ENCODE measurements at regions not wholly inside any gene's neighbourhood (a gene's known extent, or its start where the extent isn't known, plus 50 kb on each side); places are given as distances from the start of the nearest gene placed in this dataset.

- H3K4me3 ChIP-seq (ENCODE audit: low read depth, poor library complexity, severe bottlenecking), result no peak overlapping the region
- DNase-seq (ENCODE audit: low spot score in 2 of 2), result no peak
- intact Hi-C loops (cut with DNase I; ENCODE audit: low total_unique reads), result no loop called here
- TF ChIP-seq CTCF (IDR thresholded peaks at IDR 0.05) (no peak), POLR2A (IDR thresholded peaks at IDR 0.05) (no peak)
These were observed 1283.0 kb upstream of the CDH2 start for GRCh38 chr18:29459972-29460371.

DNA sequence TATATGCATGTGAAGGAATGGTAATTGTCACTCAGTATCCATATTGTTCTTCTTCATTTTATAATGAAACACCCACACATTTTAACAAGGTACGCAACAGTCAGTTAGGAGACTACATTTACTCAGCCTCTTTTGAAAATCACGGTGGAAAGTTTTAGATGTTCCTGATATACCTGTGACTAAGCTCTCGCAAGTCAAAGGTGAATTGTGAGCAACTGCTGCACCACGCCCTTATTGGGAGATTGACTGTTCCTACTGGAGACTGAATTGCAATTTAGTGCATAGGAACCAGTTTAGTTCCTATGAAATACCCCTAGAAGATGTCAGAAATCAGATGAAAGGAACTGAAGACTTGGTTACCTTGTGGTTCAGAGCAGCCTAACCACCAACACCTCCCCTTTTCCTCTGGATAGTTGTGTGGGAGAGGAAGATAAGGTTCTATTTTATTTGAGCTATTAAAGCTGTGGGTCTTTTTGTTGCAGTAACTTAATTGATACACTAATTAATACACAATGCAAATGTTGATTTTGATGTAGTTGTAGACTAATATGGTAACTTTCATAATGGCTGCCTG is 1280.5 kb upstream of the CDH2 start:
- no peak for DNase-seq (ENCODE audit: low spot score in 2 of 2)
- intact Hi-C loops (cut with DNase I; ENCODE audit: low total_unique reads), result no loop called here
- H3K4me3 ChIP-seq (ENCODE audit: low read depth, poor library complexity, severe bottlenecking), result no peak overlapping the region
- WGBS, 2 donors, result 56 to 60% methylated on average over 4 of the region's 4 CpGs
- TF ChIP-seq CTCF (IDR thresholded peaks at IDR 0.05), result no peak
- TF ChIP-seq POLR2A (IDR thresholded peaks at IDR 0.05), result no peak

- intact Hi-C loops (cut with DNase I; ENCODE audit: low total_unique reads), result no loop called here
- 52 to 59% methylated on average over 3 of the region's 3 CpGs for WGBS, 2 donors
- no peak for DNase-seq (ENCODE audit: low spot score in 2 of 2)
- TF ChIP-seq CTCF (IDR thresholded peaks at IDR 0.05) (no peak), POLR2A (IDR thresholded peaks at IDR 0.05) (no peak)
- H3K4me3 ChIP-seq (ENCODE audit: low read depth, poor library complexity, severe bottlenecking), result no peak overlapping the region
These were observed 1272.5 kb upstream of the CDH2 start for GRCh38 chr18:29449424-29449823.

DNA sequence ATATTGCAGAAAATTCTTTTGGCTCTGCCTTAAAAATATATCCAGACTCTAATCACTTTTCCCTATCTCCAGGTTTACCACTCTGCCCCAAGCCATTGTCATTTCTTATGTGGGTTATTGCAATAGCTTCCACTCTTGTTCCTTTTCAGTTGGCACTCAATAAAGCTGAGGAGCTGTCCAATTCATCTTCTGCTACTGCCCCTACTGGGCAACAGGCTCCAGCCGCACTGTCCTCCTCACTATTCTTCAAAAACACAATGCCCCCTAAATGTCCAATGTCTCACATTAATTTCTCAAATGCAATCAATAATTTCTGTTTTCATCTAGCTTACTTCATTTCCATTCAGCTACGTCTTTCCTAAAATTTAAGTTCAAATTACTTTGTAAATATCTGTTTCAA is 1262.5 kb upstream of the CDH2 start:
- intact Hi-C loops (cut with DNase I; ENCODE audit: low total_unique reads), result no loop called here
- H3K4me3 ChIP-seq (ENCODE audit: low read depth, poor library complexity, severe bottlenecking), result no peak overlapping the region
- WGBS, 2 donors, result 80 to 93% methylated on average over 2 of the region's 2 CpGs

GRCh38 chr18:29436459-29436858 is 1259.5 kb upstream of the CDH2 start:
- WGBS, 2 donors, result 64 to 67% methylated on average over 2 of the region's 2 CpGs
- TF ChIP-seq CTCF (IDR thresholded peaks at IDR 0.05) (no peak), POLR2A (IDR thresholded peaks at IDR 0.05) (no peak)
- H3K4me3 ChIP-seq (ENCODE audit: low read depth, poor library complexity, severe bottlenecking), result no peak overlapping the region
- intact Hi-C loops (cut with DNase I; ENCODE audit: low total_unique reads), result no loop called here
- no peak for DNase-seq (ENCODE audit: low spot score in 2 of 2)

More for the DNA sequence above, 1262.5 kb upstream of the CDH2 start:
- TF ChIP-seq POLR2A (IDR thresholded peaks at IDR 0.05), result no peak
- no peak for TF ChIP-seq CTCF (IDR thresholded peaks at IDR 0.05)
- no peak for DNase-seq (ENCODE audit: low spot score in 2 of 2)

- TF ChIP-seq CTCF (IDR thresholded peaks at IDR 0.05) (no peak), POLR2A (IDR thresholded peaks at IDR 0.05) (no peak)
- intact Hi-C loops (cut with DNase I; ENCODE audit: low total_unique reads), result no loop called here
- DNase-seq (ENCODE audit: low spot score in 2 of 2), result no peak
- WGBS, 2 donors, result 44 to 45% methylated on average over 4 of the region's 4 CpGs
- H3K4me3 ChIP-seq (ENCODE audit: low read depth, poor library complexity, severe bottlenecking), result no peak overlapping the region
These were observed 1257.7 kb upstream of the CDH2 start for GRCh38 chr18:29434650-29435049.

All from lower leg skin (tissue), 4 donors.